A549 (cell line): ENCODE measurements at regions not wholly inside any gene's neighbourhood (a gene's known extent, or its start where the extent isn't known, plus 50 kb on each side); places are given as distances from the start of the nearest gene placed in this dataset.

Experiments
- KDM5A ChIP-seq: fragments of 200-600 bp; sonication (generic); IDR thresholded peaks from 2 replicates; pipeline ENCODE4 v1.6.1; 2016; ENCODE audit warnings: antibody characterized with exemption, mild to moderate bottlenecking
- POLR2A ChIP-seq: IDR thresholded peaks from 2 replicates; pipeline ENCODE4 v1.6.1; 2012; ENCODE audit warnings: mild to moderate bottlenecking, low read length

DNA sequence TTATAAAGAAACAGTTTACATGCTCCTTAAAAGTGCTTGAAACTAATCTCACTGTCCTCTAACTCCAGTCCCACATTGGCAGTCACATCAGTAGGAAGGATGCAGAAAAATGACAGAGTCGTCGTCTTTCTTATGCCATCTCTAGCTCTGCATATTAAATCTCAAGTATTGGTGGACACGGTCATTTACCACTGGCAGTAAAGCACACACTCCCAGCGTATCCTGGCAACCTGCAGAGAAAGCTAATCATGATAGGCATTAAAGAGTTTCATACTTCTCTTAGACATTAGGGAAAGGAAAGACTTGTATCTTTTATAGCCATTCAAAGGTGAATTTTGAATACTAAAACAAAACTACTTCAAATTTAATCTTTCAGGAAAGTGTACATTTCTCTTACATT is 202.0 kb upstream of the COBL start:
- TF ChIP-seq KDM5A (no peak), POLR2A (no peak)
